SU-DHL-6 (cell line): ENCODE measurements at regions not wholly inside any gene's neighbourhood (a gene's known extent, or its start where the extent isn't known, plus 50 kb on each side); places are given as distances from the start of the nearest gene placed in this dataset.

Source experiments
- EZH2phosphoT487 ChIP-seq: fragments of 200-600 bp; sonication (generic), shearing (Covaris generic); conservative IDR thresholded peaks from 2 replicates; pipeline ENCODE4 v1.6.1; 2018; ENCODE audit warnings: mild to moderate bottlenecking, antibody characterized with exemption, low read length, moderate library complexity, mixed read lengths
- TF ChIP-seq, protein P1 (sequence below): fragments of 200-600 bp; sonication (generic); IDR thresholded peaks from one replicate; pipeline ENCODE4 v1.5.1; 2017; ENCODE audit warnings: antibody characterized with exemption, mild to moderate bottlenecking, low read length, moderate library complexity; ENCODE audit not compliant: insufficient read depth, poor library complexity, severe bottlenecking

DNA sequence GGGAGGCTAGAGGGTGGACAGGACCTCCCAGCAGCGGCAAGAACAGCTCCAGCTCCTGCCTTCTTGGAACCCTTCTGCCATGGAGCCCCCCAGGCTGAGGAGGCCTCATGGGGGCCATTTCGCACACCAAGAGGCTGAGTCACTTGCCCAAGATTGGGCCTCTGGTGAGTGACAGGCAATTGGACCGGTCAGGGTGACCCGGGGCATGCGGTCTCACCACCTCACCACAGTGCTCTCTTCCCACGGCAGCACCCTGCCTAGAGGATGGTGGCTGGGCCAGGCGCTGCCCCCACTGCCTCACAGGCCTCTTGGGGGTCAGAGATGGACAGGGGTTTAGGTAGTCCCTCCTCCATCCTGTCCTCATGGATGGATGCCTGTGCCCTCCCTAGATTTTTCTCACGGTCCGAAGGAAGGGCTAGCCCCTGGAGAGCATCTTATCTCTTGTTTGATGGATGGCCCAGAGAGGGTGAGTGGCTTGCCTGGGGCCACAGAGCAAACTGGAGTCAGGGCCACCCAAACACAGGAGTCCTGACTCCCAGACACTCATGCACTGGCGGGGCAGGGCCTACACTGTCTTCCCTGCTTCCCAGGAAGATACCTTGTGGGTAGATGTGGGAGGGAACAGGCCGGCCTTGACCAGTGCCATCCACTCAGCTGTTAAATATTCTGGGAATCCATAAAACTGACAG is 119.2 kb downstream of the INHBB start:
- TF ChIP-seq, protein P1, sequence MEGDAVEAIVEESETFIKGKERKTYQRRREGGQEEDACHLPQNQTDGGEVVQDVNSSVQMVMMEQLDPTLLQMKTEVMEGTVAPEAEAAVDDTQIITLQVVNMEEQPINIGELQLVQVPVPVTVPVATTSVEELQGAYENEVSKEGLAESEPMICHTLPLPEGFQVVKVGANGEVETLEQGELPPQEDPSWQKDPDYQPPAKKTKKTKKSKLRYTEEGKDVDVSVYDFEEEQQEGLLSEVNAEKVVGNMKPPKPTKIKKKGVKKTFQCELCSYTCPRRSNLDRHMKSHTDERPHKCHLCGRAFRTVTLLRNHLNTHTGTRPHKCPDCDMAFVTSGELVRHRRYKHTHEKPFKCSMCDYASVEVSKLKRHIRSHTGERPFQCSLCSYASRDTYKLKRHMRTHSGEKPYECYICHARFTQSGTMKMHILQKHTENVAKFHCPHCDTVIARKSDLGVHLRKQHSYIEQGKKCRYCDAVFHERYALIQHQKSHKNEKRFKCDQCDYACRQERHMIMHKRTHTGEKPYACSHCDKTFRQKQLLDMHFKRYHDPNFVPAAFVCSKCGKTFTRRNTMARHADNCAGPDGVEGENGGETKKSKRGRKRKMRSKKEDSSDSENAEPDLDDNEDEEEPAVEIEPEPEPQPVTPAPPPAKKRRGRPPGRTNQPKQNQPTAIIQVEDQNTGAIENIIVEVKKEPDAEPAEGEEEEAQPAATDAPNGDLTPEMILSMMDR: no peak
- TF ChIP-seq EZH2phosphoT487: no peak
